ENCODE measurements at regions not wholly inside any gene's neighbourhood (a gene's known extent, or its start where the extent isn't known, plus 50 kb on each side); places are given as distances from the start of the nearest gene placed in this dataset.

DNA sequence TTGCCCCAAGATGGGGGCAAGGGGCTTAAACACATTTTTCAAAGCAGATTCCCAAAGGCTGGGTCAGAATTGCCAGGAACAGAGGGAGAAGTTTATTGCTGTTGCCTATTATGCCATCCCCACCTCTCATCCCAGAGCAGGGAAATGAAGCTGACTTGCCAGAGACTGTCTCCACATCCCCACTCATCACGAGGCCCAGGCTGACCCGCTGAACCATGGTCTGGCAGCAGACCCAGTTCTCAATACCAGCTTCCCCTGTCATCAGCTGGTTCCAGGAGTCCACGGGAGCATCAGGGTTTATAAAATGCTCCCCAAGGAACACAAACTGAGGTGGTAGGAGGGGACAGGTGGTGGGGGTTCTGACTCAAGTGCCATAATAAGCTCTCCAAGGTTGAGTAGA, 605.9 kb downstream of the NPHP4 start:
- TF ChIP-seq CTCF (IDR thresholded peaks at IDR 0.05 in 2 of 3, conservative IDR thresholded peaks at IDR 0.05 in 1 of 3; ENCODE audit: borderline replicate concordance in 1 of 3, insufficient read depth in 1 of 3, low read depth in 2 of 3, low read length in 2 of 3) (no peak), POLR2A (IDR thresholded peaks at IDR 0.05; ENCODE audit: borderline replicate concordance, extremely low read depth, insufficient read depth, insufficient read length) (no peak), POLR2AphosphoS5 (IDR thresholded peaks at IDR 0.05; ENCODE audit: low read depth, low read length) (no peak), EZH2phosphoT487 (IDR thresholded peaks at IDR 0.05; ENCODE audit: borderline replicate concordance) (no peak), EZH2 (IDR thresholded peaks at IDR 0.05) (no peak), FOSL1 (IDR thresholded peaks at IDR 0.05; ENCODE audit: low read depth) (no peak), ZFX (IDR thresholded peaks at IDR 0.05) (no peak), ATF3 (IDR thresholded peaks at IDR 0.05) (no peak), JUND (IDR thresholded peaks at IDR 0.05) (no peak), SIN3A (IDR thresholded peaks at IDR 0.05; ENCODE audit: low read depth) (no peak)
- TF ChIP-seq, protein P1, sequence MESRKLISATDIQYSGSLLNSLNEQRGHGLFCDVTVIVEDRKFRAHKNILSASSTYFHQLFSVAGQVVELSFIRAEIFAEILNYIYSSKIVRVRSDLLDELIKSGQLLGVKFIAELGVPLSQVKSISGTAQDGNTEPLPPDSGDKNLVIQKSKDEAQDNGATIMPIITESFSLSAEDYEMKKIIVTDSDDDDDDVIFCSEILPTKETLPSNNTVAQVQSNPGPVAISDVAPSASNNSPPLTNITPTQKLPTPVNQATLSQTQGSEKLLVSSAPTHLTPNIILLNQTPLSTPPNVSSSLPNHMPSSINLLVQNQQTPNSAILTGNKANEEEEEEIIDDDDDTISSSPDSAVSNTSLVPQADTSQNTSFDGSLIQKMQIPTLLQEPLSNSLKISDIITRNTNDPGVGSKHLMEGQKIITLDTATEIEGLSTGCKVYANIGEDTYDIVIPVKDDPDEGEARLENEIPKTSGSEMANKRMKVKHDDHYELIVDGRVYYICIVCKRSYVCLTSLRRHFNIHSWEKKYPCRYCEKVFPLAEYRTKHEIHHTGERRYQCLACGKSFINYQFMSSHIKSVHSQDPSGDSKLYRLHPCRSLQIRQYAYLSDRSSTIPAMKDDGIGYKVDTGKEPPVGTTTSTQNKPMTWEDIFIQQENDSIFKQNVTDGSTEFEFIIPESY (IDR thresholded peaks at IDR 0.05; ENCODE audit: extremely low read depth, insufficient replicate concordance, low read length): no peak

Measured in HCT116 (cell line).